ENCODE measurements at regions not wholly inside any gene's neighbourhood (a gene's known extent, or its start where the extent isn't known, plus 50 kb on each side); places are given as distances from the start of the nearest gene placed in this dataset.
"Not testable (repeated sequence)": the region's sequence is repeated elsewhere in the genome, so short reads cannot be mapped to it uniquely, and the experiment has no call there.

DNA sequence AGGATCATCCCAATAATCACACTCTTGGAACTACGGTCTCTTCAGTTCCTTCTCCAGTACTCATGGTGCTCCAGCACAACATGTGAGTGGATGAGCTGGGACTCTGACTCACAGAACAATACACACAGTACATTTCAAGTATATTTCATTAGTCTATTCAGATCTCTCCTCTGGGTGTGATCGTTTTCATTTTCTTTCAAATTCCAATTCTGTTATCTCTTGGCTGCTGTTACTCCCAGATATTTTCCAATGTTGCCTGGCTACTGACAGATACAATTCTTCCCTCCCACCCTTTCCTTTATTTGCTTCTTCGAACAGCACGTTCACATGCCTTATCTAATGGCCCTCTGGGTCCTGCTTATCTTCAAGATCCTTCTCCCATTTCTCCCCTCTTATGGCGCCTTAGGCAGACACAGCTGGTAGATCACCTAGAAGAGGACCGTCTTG is 216.0 kb downstream of the ACKR3 start:
- POLR2A ChIA-PET = no interaction called here
- Mint-ChIP-seq H3K27me3 (peaks cover 10% of the 10 kb centered on the region), H3K4me3 (no peak overlapping the region), H3K36me3 (no peaks in the 10 kb centered on the region), H3K4me1 (no peaks in the 10 kb centered on the region), H3K9me3 (no peaks in the 10 kb centered on the region), H3K27ac (no peak overlapping the region)
- no peak for DNase-seq
- ATAC-seq (ENCODE audit: low read depth) = no peak

DNA sequence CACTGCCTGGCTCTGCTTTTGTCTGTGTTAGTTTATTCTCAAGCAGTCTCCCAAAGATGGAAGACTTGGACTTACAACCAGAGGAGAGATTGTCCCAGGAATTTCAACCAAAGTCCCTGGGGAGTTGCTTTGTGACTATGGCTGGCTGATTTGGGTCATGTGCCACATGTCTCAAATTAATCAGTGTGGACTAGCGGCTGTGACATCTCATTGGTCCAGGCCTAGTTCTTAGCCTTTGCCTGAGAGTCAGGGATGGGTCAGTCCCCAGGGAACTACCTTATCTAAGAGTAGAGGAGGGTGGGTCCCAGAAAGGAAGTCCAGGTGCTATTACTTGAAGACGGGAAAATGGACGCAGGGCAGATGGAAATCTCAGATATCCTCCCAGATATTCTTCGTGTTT is 217.1 kb downstream of the ACKR3 start:
- DNase-seq = no peak
- Mint-ChIP-seq H3K4me1 (no peaks in the 10 kb centered on the region), H3K27ac (no peak overlapping the region), H3K27me3 (peaks cover 10% of the 10 kb centered on the region), H3K9me3 (no peaks in the 10 kb centered on the region), H3K4me3 (no peak overlapping the region), H3K36me3 (no peaks in the 10 kb centered on the region)
- no peak for ATAC-seq (ENCODE audit: low read depth)
- POLR2A ChIA-PET = no interaction called here

GRCh38 chr2:236787376-236787775 is 217.8 kb downstream of the ACKR3 start:
- H3K36me3 Mint-ChIP-seq; H3K9me3 Mint-ChIP-seq; POLR2A ChIA-PET; H3K27ac Mint-ChIP-seq; ATAC-seq (ENCODE audit: low read depth); DNase-seq; H3K4me1 Mint-ChIP-seq; H3K4me3 Mint-ChIP-seq: not testable (repeated sequence)
- peaks cover 10% of the 10 kb centered on the region for H3K27me3 Mint-ChIP-seq

DNA sequence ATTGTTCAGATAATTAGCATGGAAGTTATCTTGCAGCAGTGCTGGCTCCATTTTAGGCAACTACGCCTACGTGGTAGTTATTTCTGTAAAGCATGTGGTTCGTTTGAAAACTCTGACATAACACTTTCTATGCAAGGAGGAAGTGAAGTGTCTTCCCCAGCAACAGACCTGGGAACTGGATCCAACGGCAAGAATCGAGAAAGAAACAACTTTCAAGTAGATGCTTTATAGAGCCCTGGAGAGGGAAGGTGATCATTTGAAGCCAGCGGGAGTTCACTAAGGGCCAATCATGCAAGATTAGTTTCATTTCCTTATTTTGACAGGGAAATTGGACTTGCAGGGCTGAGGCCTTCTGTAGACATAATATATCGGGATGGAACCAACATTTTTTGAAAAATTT is 218.3 kb downstream of the ACKR3 start:
- no peaks in the 10 kb centered on the region for H3K36me3 Mint-ChIP-seq
- no peak overlapping the region for H3K4me3 Mint-ChIP-seq
- no peaks in the 10 kb centered on the region for H3K9me3 Mint-ChIP-seq
- ATAC-seq (ENCODE audit: low read depth) = no peak
- H3K27me3 Mint-ChIP-seq = peaks cover 10% of the 10 kb centered on the region
- POLR2A ChIA-PET = no interaction called here
- DNase-seq = no peak
- H3K27ac Mint-ChIP-seq = no peak overlapping the region
- no peaks in the 10 kb centered on the region for H3K4me1 Mint-ChIP-seq

GRCh38 chr2:236790963-236791362 is 221.3 kb downstream of the ACKR3 start:
- POLR2A ChIA-PET = no interaction called here
- no peak overlapping the region for H3K4me3 Mint-ChIP-seq
- no peaks in the 10 kb centered on the region for H3K36me3 Mint-ChIP-seq
- ATAC-seq (ENCODE audit: low read depth) (no peak), DNase-seq (no peak)
- H3K9me3 Mint-ChIP-seq = no peaks in the 10 kb centered on the region
- no peaks in the 10 kb centered on the region for H3K4me1 Mint-ChIP-seq
- H3K27me3 Mint-ChIP-seq = peaks cover 9% of the 10 kb centered on the region
- no peak overlapping the region for H3K27ac Mint-ChIP-seq

GRCh38 chr2:236793023-236794011 is 223.7 kb downstream of the ACKR3 start:
- POLR2A ChIA-PET = no interaction called here
- Mint-ChIP-seq H3K27me3 (peaks cover 8% of the 10 kb centered on the region), H3K4me1 (no peaks in the 10 kb centered on the region), H3K9me3 (no peaks in the 10 kb centered on the region), H3K27ac (no peak overlapping the region), H3K36me3 (no peaks in the 10 kb centered on the region), H3K4me3 (no peak overlapping the region)
- DNase-seq (no peak), ATAC-seq (ENCODE audit: low read depth) (no peak)

DNA sequence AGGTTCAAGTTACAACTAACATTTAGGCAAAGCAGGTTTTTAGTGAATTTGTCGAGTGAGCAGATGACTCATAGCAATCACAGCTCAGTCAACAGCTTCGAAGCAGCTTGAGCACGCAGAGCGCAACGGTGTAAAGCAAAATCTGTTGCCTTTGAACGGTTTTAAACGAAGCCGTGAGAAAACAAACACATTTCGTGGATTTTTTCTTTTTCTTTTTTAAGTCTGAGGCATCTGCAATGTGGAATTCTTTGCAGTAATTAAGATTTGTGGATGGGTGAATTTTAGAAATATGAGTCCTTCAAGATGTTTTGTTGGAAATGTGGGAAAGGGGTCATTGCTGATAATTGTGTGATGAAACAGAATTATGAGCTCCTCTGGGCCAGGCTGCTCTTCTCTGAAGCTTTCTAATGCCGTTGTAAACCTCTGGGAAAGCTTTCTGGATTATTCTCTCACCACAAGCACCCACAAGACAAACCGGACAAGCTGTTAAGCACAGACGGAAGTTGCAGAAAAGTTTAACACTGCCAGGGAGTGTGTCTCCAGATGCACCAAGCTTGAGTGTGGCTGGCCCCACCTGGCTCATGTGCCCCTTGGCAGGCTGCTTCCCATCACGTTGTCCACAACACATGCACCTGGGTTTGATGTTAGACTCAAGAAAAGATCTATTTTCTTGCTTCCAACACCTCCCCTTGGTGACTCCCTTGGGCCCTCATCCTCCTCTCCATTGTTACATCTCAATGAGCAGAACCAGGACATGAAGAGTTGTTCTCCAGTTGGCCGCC is 224.7 kb downstream of the ACKR3 start:
- DNase-seq (no peak), ATAC-seq (ENCODE audit: low read depth) (no peak)
- H3K9me3 Mint-ChIP-seq = no peaks in the 10 kb centered on the region
- no peaks in the 10 kb centered on the region for H3K4me1 Mint-ChIP-seq
- peaks cover 5% of the 10 kb centered on the region for H3K27me3 Mint-ChIP-seq
- no peaks in the 10 kb centered on the region for H3K36me3 Mint-ChIP-seq
- POLR2A ChIA-PET = no interaction called here
- no peak overlapping the region for H3K4me3 Mint-ChIP-seq
- no peak overlapping the region for H3K27ac Mint-ChIP-seq

DNA sequence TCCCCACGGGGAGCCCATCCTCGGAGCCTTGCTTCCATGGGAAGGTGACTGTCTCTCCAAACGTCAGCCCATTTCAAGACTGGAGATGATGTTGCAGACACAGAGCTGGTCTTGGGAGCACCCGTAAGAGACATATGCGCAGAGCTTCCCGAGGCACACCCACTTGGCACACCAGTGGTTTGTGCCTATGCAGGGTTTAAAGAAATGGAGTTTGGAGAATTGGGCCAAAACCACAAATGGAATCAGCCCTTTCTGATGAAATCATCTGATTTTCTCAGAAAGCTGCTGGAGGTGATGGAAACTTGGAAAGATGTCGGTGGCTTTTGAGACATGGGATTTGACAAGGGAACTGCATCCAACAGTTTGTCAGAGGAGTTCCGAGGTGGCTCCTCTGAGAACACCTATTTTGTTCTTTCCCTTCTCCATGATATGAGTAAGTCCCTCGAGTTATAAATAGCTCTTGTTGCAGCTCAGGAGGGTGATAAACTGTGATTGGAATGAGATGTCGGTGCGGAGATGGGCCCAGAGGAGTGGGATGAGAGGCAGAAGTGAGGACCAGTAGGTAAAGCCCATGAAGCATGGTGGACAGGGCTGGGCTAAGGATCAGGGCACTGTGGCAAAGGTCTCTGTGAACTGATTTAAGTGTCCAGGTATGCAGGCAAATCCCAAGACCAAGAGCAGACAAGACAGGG is 225.7 kb downstream of the ACKR3 start:
- H3K27ac Mint-ChIP-seq = no peak overlapping the region
- no peaks in the 10 kb centered on the region for H3K4me1 Mint-ChIP-seq
- POLR2A ChIA-PET = no interaction called here
- H3K27me3 Mint-ChIP-seq = peaks cover 3% of the 10 kb centered on the region
- H3K4me3 Mint-ChIP-seq = no peak overlapping the region
- H3K36me3 Mint-ChIP-seq = no peaks in the 10 kb centered on the region
- DNase-seq = no peak
- H3K9me3 Mint-ChIP-seq = no peaks in the 10 kb centered on the region
- ATAC-seq (ENCODE audit: low read depth) = no peak

GRCh38 chr2:236795861-236796219 is 226.2 kb downstream of the ACKR3 start:
- Mint-ChIP-seq H3K9me3 (no peaks in the 10 kb centered on the region), H3K4me1 (no peaks in the 10 kb centered on the region), H3K4me3 (no peak overlapping the region), H3K27ac (no peak overlapping the region), H3K27me3 (peaks cover 3% of the 10 kb centered on the region), H3K36me3 (no peaks in the 10 kb centered on the region)
- POLR2A ChIA-PET = no interaction called here
- no peak for DNase-seq
- ATAC-seq (ENCODE audit: low read depth) = no peak

- no peaks in the 10 kb centered on the region for H3K4me1 Mint-ChIP-seq
- POLR2A ChIA-PET = no interaction called here
- no peak overlapping the region for H3K27ac Mint-ChIP-seq
These were observed 226.6 kb downstream of the ACKR3 start for GRCh38 chr2:236796236-236796635.

GRCh38 chr2:236797411-236797810 is 227.8 kb downstream of the ACKR3 start:
- H3K27me3 Mint-ChIP-seq = peaks cover 3% of the 10 kb centered on the region
- H3K4me3 Mint-ChIP-seq = no peak overlapping the region
- H3K4me1 Mint-ChIP-seq = no peaks in the 10 kb centered on the region
- no peak overlapping the region for H3K27ac Mint-ChIP-seq
- DNase-seq (no peak), ATAC-seq (ENCODE audit: low read depth) (no peak)
- no peaks in the 10 kb centered on the region for H3K36me3 Mint-ChIP-seq
- POLR2A ChIA-PET = no interaction called here
- H3K9me3 Mint-ChIP-seq = peaks cover 2% of the 10 kb centered on the region

More at GRCh38 chr2:236796236-236796635, 226.6 kb downstream of the ACKR3 start:
- Mint-ChIP-seq H3K4me3 (no peak overlapping the region), H3K9me3 (peaks cover 2% of the 10 kb centered on the region), H3K36me3 (no peaks in the 10 kb centered on the region), H3K27me3 (peaks cover 3% of the 10 kb centered on the region)
- ATAC-seq (ENCODE audit: low read depth) = no peak
- DNase-seq = no peak

- Mint-ChIP-seq H3K4me3 (no peak overlapping the region), H3K4me1 (no peaks in the 10 kb centered on the region), H3K27ac (no peak overlapping the region), H3K27me3 (peaks cover 3% of the 10 kb centered on the region), H3K36me3 (no peaks in the 10 kb centered on the region), H3K9me3 (peaks cover 2% of the 10 kb centered on the region)
- POLR2A ChIA-PET = no interaction called here
- no peak for ATAC-seq (ENCODE audit: low read depth)
- DNase-seq = no peak
These were observed 228.9 kb downstream of the ACKR3 start for GRCh38 chr2:236798491-236798890.

- ATAC-seq (ENCODE audit: low read depth) = no peak
- H3K36me3 Mint-ChIP-seq = no peaks in the 10 kb centered on the region
These were observed 229.9 kb downstream of the ACKR3 start for GRCh38 chr2:236799391-236800026.

More at GRCh38 chr2:236799391-236800026, 229.9 kb downstream of the ACKR3 start:
- DNase-seq = no peak
- POLR2A ChIA-PET = no interaction called here
- Mint-ChIP-seq H3K27me3 (peaks cover 3% of the 10 kb centered on the region), H3K27ac (no peak overlapping the region), H3K4me1 (no peaks in the 10 kb centered on the region), H3K9me3 (peaks cover 2% of the 10 kb centered on the region), H3K4me3 (no peak overlapping the region)
